AG10803 (cell line): ENCODE measurements at regions not wholly inside any gene's neighbourhood (a gene's known extent, or its start where the extent isn't known, plus 50 kb on each side); places are given as distances from the start of the nearest gene placed in this dataset.
A peak's percentile ranks its signal among the peaks of the same experiment; 100 is the strongest.

Experiments used
- DNase-seq: peaks from one replicate; pipeline ENCODE4 v3.0.0; 2010; ENCODE audit warnings: low read depth
- H3K4me3 ChIP-seq: 2 replicates; pipeline ENCODE4 v1.5.1; 2011; ENCODE audit warnings: mild to moderate bottlenecking, low read length, control low read depth
- CTCF ChIP-seq: conservative IDR thresholded peaks from 2 replicates; pipeline ENCODE4 v1.5.1; 2011; ENCODE audit warnings: mild to moderate bottlenecking, low read length, control low read depth, inconsistent platforms

GRCh38 chr7:131786204-131786603, 229.8 kb upstream of the PODXL start:
- H3K4me3 ChIP-seq = no peak overlapping the region
- DNase-seq = no peak
- no peak for TF ChIP-seq CTCF

- no peak overlapping the region for H3K4me3 ChIP-seq
- no peak for TF ChIP-seq CTCF
- DNase-seq = no peak
These were observed 222.2 kb upstream of the PODXL start for GRCh38 chr7:131778601-131779000.

- DNase-seq = no peak
- H3K4me3 ChIP-seq = no peak overlapping the region
- no peak for TF ChIP-seq CTCF
These were observed 218.2 kb upstream of the PODXL start for GRCh38 chr7:131774419-131775220.

- no peak for TF ChIP-seq CTCF
- H3K4me3 ChIP-seq = no peak overlapping the region
- DNase-seq = no peak
These were observed 217.0 kb upstream of the PODXL start for GRCh38 chr7:131773413-131773812.

GRCh38 chr7:131769241-131769640, 212.8 kb upstream of the PODXL start:
- peak; percentile 6 for DNase-seq
- no peak overlapping the region for H3K4me3 ChIP-seq
- TF ChIP-seq CTCF = no peak

GRCh38 chr7:131767591-131767990, 211.2 kb upstream of the PODXL start:
- no peak for DNase-seq
- TF ChIP-seq CTCF = no peak
- H3K4me3 ChIP-seq = no peak overlapping the region

- no peak for DNase-seq
- no peak for TF ChIP-seq CTCF
- no peak overlapping the region for H3K4me3 ChIP-seq
These were observed 209.1 kb upstream of the PODXL start for GRCh38 chr7:131765575-131765974.
